Thyroid gland (tissue), 4 donors: ENCODE measurements at regions not wholly inside any gene's neighbourhood (a gene's known extent, or its start where the extent isn't known, plus 50 kb on each side); places are given as distances from the start of the nearest gene placed in this dataset.
A peak's percentile ranks its signal among the peaks of the same experiment; 100 is the strongest.

Experiments used
- DNase-seq, 2 donors: peaks; one replicate each; pipeline ENCODE4 v3.0.0-alpha.2; 2019
- H3K27ac ChIP-seq, 3 donors: fragments of 200-600 bp; sonication (generic); 1 replicate in 2 of 3; 2 replicates in 1 of 3; pipeline ENCODE4 v1.5.1; 2016 to 2019; ENCODE audit warnings: mild to moderate bottlenecking in 1 of 3, moderate library complexity in 1 of 3
- H3K27me3 ChIP-seq: fragments of 200-600 bp; sonication (generic); one replicate; pipeline ENCODE4 v1.5.1; 2019
- H3K36me3 ChIP-seq, 2 donors: fragments of 200-600 bp; sonication (generic); one replicate each; pipeline ENCODE4 v1.5.1; 2016 to 2019
- H3K4me1 ChIP-seq, 2 donors: fragments of 200-600 bp; sonication (generic); one replicate each; pipeline ENCODE4 v1.5.1; 2017 to 2019
- H3K4me3 ChIP-seq, 3 donors: fragments of 200-600 bp; sonication (generic); replicated peaks in 1 of 3; 1 replicate in 2 of 3; 2 replicates in 1 of 3; pipeline ENCODE4 v1.5.1; 2016; ENCODE audit warnings: mild to moderate bottlenecking in 1 of 3
- H3K9me3 ChIP-seq: fragments of 200-600 bp; sonication (generic); one replicate; pipeline ENCODE4 v1.5.1; 2017
- CTCF ChIP-seq, 6 experiments: fragments of 200-600 bp in 3 of 6; fragments of 450-650 bp in 3 of 6; sonication (generic) in 3 of 6; IDR thresholded peaks; one replicate each; pipeline ENCODE4 v1.5.1; 2016 to 2019; ENCODE audit warnings: antibody characterized with exemption in 6 of 6, mild to moderate bottlenecking in 2 of 6, inconsistent platforms in 1 of 6, moderate library complexity in 1 of 6
- POLR2A ChIP-seq, 2 donors: fragments of 450-650 bp; IDR thresholded peaks; one replicate each; pipeline ENCODE4 v1.6.1; 2017; ENCODE audit warnings: antibody characterized with exemption in 2 of 2, mild to moderate bottlenecking in 2 of 2, moderate library complexity in 1 of 2
- WGBS, 2 donors: methylation state at CpG; one replicate each; pipeline ENCODE4 v1.1.5; 2017; 5-methylcytosine and 5-hydroxymethylcytosine counted together
- intact Hi-C: fragments of 100-400 bp; cut with DNase I; formaldehyde crosslinking; loops from one replicate; pipeline ENCODE4 v1.15.1; 2023

DNA sequence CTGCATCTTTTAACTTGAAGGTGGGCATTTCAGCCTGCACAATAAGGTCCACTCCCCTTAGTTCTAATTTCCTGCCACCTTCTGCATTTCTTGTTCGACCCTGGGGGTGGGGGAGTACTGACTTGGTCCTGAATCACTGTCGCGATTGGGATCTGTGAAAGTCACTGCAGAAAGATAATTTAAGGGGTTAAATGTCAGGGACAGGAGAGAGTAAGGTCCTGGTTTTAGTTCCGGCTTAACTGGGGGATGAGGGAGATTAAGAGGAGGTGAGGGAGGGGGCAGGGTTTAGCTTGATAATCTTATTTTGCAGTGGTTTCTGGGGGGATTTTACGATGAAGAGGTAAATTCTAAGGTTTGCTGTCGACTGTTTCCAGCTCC is 128.1 kb downstream of the MRPS6 start:
- Histone ChIP-seq H3K36me3 (no peaks in the 10 kb centered on the region), H3K9me3 (no peaks in the 10 kb centered on the region), H3K27me3 (no peaks in the 10 kb centered on the region), H3K4me1 (peaks cover 85 to 87% of the 10 kb centered on the region in 2 donors), H3K4me3 (peak overlapping the region in 1 of 3 donors; percentile 22), H3K27ac (peak overlapping the region; percentile 75 to 97 (median 86))
- intact Hi-C loops, result no loop called here
- DNase-seq, result peak in 1 of 2 donors; percentile 15
- TF ChIP-seq CTCF (IDR thresholded peaks at IDR 0.05), result no peak
- TF ChIP-seq POLR2A (IDR thresholded peaks at IDR 0.05), result no peak
- 8 to 13% methylated on average over 6 of the region's 6 CpGs for WGBS, 2 donors

DNA sequence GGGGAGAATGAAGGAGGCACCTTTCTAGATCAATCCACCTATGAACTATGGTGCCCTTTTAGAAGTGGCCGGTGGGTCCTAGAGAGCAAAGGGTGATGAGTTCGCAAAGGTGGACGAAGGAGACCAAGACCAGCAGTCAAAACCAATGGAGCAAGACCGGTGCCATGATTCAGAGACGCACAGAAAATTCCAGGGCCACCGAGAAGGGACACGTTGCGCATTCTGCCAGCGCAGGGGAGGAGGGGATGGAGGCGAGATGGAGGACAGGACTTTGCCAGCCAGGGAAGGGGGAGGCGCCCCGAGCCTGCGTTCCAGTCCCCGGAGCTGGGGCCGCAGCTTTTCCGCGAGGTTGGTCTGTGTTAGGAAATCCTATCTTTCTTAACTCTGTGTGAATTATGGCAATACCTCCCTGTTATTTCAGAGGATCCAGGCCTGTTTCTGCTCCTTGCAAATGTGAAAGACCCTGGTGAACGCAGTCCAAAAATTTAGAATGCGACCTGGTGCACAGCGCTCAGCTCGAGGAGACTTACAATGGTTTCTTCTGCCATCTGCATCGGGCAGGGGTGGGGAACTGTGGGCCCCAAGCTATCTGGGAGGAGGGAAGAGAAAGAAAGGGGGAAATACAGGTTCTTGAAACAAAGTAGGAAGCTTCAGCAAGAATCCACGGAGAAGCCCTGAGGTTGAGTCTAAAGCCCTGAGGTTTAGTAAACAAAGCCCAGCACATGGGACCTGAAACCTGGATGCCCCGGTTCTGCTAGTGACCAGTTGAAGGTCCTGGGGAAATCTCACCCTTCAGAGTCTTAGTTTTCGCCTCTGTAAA is 129.4 kb downstream of the MRPS6 start:
- Histone ChIP-seq H3K27me3 (no peaks in the 10 kb centered on the region), H3K9me3 (no peaks in the 10 kb centered on the region), H3K4me1 (peaks cover 77 to 79% of the 10 kb centered on the region in 2 donors), H3K27ac (peak overlapping the region; percentile 75 to 97 (median 86)), H3K36me3 (no peaks in the 10 kb centered on the region), H3K4me3 (no peak overlapping the region)
- TF ChIP-seq POLR2A (IDR thresholded peaks at IDR 0.05), result peak in 1 of 2 donors; percentile 65
- no peak for TF ChIP-seq CTCF (IDR thresholded peaks at IDR 0.05)
- DNase-seq, result peak; percentile 82 to 90
- 40 to 59% methylated on average over 25 of the region's 25 CpGs for WGBS, 2 donors
- intact Hi-C loops, result no loop called here

- Histone ChIP-seq H3K9me3 (no peaks in the 10 kb centered on the region), H3K4me3 (no peak overlapping the region), H3K27ac (peak overlapping the region; percentile 75 to 97 (median 86)), H3K27me3 (no peaks in the 10 kb centered on the region), H3K4me1 (peaks cover 65 to 68% of the 10 kb centered on the region in 2 donors), H3K36me3 (no peaks in the 10 kb centered on the region)
- TF ChIP-seq CTCF (IDR thresholded peaks at IDR 0.05), result no peak
- no peak for TF ChIP-seq POLR2A (IDR thresholded peaks at IDR 0.05)
- DNase-seq, result peak in 1 of 2 donors; percentile 17
- 83 to 88% methylated on average over 11 of the region's 11 CpGs for WGBS, 2 donors
- intact Hi-C loops, result no loop called here
Measured at GRCh38 chr21:34203851-34204420, 130.6 kb downstream of the MRPS6 start.

DNA sequence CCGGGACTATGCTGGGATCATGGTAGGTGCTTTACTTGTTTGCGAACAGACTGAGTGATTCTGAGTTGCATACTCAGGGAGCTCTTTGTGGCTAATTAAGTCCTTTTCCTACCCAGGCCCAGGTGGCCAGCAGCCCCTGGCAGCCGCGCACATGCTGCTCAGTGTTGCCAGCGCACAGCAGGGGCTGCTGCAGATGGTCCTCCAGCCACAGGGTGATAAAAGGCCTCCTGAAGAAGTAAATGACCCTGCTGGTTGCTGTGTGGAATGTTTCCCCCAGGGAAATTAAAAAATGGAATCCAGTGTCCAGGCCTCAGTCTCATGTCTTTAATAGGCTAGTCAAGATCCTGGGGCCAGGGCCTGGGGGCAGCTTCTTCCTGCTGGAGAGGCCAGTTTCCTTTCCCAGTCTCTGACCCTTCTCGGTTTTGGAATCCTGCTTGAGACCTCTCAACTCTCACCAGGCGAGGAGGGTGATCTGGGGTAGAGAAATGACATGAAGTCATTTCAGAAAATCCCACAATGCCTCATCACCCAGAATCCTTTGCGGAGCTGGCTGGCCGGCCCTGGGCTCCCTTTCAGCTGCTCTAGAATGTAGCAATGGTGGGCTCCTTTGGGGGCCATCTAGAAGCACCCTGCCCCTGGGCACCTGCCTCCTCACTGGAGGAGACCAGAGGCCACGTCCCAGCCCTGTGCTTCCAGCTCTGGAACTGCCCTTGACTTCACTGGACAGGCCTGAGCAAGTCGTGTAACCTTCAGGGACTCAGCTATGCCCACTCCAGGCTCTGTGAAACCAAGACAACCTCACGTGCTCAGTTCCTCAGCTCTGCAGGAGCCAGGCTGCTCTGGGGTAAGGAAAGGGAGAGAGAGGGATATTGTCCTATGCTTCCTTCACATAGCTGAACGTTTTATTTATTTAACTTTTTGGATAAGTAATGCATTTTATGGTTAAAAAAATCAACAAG is 131.4 kb downstream of the MRPS6 start:
- TF ChIP-seq POLR2A (IDR thresholded peaks at IDR 0.05) (peak in 1 of 2 donors; percentile 87), CTCF (IDR thresholded peaks at IDR 0.05) (no peak)
- H3K4me1 ChIP-seq, result peaks cover 57 to 59% of the 10 kb centered on the region in 2 donors
- WGBS, 2 donors, result 64 to 81% methylated on average over 11 to 12 of the region's 13 CpGs
- no peak overlapping the region for H3K4me3 ChIP-seq
- intact Hi-C loops, result no loop called here
- H3K9me3 ChIP-seq, result no peaks in the 10 kb centered on the region
- H3K27me3 ChIP-seq, result no peaks in the 10 kb centered on the region
- H3K27ac ChIP-seq, result peak overlapping the region; percentile 75 to 97 (median 86)
- H3K36me3 ChIP-seq, result no peaks in the 10 kb centered on the region
- DNase-seq, result peak; percentile 89 to 90
